Peyer's patch (tissue), 4 donors: ENCODE measurements at regions not wholly inside any gene's neighbourhood (a gene's known extent, or its start where the extent isn't known, plus 50 kb on each side); places are given as distances from the start of the nearest gene placed in this dataset.
"Not testable (repeated sequence)": the region's sequence is repeated elsewhere in the genome, so short reads cannot be mapped to it uniquely, and the experiment has no call there.

Experiments
- DNase-seq, 3 donors: peaks; one replicate each; pipeline ENCODE4 v3.0.0-alpha.2; 2017 to 2019
- H3K27ac ChIP-seq, 4 donors: fragments of 200-600 bp; sonication (generic); one replicate each; pipeline ENCODE4 v1.5.1; 2016 to 2019
- H3K27me3 ChIP-seq, 2 donors: fragments of 200-600 bp; sonication (generic); one replicate each; pipeline ENCODE4 v1.5.1; 2019
- H3K36me3 ChIP-seq, 3 donors: fragments of 200-600 bp; sonication (generic); one replicate each; pipeline ENCODE4 v1.5.1; 2016 to 2019
- H3K4me1 ChIP-seq, 4 donors: fragments of 200-600 bp; sonication (generic); one replicate each; pipeline ENCODE4 v1.5.1; 2016 to 2019
- H3K4me3 ChIP-seq, 4 donors: fragments of 200-600 bp; sonication (generic); 1 replicate in 3 of 4; 2 replicates in 1 of 4; pipeline ENCODE4 v1.5.1; 2016 to 2019; ENCODE audit warnings: mild to moderate bottlenecking in 1 of 4
- H3K9me3 ChIP-seq, 4 donors: fragments of 200-600 bp; sonication (generic); one replicate each; pipeline ENCODE4 v1.5.1; 2016 to 2019; ENCODE audit warnings: mild to moderate bottlenecking in 1 of 4
- POLR2A ChIP-seq, 2 donors: fragments of 450-650 bp; IDR thresholded peaks; one replicate each; pipeline ENCODE4 v1.5.1; 2017; ENCODE audit warnings: antibody characterized with exemption in 2 of 2, mild to moderate bottlenecking in 2 of 2, moderate library complexity in 2 of 2
- TF ChIP-seq, protein P1 (sequence below), 6 experiments: fragments of 450-650 bp in 4 of 6; fragments of 200-600 bp in 2 of 6; sonication (generic) in 1 of 6; IDR thresholded peaks; one replicate each; pipeline ENCODE4 v1.5.1; 2017 to 2019; ENCODE audit warnings: antibody characterized with exemption in 6 of 6, mild to moderate bottlenecking in 3 of 6, moderate library complexity in 1 of 6

DNA sequence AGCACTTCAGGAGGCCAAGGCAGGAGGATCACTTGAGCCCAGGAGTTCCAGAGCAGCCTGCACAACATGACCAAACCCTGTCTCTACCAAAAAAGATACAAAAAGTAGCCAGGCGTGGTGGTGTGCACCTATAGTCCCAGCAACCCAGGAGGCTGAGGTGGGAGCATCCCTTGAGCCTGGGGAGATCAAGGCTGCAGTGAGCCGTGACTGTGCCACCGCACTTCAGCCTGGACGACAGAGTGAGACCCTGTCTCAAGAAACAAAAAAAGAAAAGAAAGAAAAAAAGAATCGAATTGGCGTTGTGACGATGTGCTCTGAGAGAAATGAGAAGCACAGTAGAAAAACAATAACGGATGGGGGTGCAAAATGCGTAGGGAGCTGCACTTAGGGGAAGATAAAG is 101.4 kb downstream of the NDFIP1 start:
- no peak for DNase-seq
- Histone ChIP-seq H3K27ac (no peak overlapping the region), H3K27me3 (no peaks in the 10 kb centered on the region), H3K4me1 (no peaks in the 10 kb centered on the region), H3K4me3 (no peak overlapping the region), H3K9me3 (no peaks in the 10 kb centered on the region), H3K36me3 (no peaks in the 10 kb centered on the region)
- no peak for TF ChIP-seq POLR2A (IDR thresholded peaks at IDR 0.05)
- TF ChIP-seq, protein P1, sequence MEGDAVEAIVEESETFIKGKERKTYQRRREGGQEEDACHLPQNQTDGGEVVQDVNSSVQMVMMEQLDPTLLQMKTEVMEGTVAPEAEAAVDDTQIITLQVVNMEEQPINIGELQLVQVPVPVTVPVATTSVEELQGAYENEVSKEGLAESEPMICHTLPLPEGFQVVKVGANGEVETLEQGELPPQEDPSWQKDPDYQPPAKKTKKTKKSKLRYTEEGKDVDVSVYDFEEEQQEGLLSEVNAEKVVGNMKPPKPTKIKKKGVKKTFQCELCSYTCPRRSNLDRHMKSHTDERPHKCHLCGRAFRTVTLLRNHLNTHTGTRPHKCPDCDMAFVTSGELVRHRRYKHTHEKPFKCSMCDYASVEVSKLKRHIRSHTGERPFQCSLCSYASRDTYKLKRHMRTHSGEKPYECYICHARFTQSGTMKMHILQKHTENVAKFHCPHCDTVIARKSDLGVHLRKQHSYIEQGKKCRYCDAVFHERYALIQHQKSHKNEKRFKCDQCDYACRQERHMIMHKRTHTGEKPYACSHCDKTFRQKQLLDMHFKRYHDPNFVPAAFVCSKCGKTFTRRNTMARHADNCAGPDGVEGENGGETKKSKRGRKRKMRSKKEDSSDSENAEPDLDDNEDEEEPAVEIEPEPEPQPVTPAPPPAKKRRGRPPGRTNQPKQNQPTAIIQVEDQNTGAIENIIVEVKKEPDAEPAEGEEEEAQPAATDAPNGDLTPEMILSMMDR (IDR thresholded peaks at IDR 0.05), result no peak

DNA sequence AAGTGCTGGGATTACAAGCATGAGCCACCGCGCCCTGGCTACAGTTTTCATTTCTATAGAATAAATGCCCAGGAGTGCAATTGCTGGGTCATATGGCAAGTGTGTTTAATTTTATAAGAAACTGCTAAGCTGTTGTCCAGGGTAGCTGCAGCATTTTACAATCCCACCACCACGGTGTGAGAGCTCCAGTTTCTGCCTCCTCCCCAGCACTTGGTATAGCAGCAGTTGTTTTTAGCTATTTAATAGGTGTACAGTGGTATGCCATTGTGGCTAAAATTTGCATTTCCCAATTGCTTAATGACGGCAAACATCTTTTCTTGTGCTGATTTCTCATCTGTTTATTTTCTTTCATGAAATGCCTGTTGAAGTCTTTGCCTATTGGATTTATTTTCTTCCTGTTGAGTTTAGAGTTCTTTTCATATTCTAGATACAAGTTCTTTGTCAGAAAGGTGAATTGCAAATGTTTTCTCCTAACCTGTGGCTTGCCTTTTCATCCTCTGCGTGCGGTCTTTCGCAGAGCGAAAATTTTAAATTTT is 100.3 kb downstream of the NDFIP1 start:
- H3K36me3 ChIP-seq, result no peaks in the 10 kb centered on the region
- H3K27me3 ChIP-seq, result no peaks in the 10 kb centered on the region
- no peaks in the 10 kb centered on the region for H3K9me3 ChIP-seq
- no peak for TF ChIP-seq POLR2A (IDR thresholded peaks at IDR 0.05)
- H3K4me1 ChIP-seq, result no peaks in the 10 kb centered on the region
- no peak for DNase-seq
- H3K4me3 ChIP-seq, result no peak overlapping the region
- H3K27ac ChIP-seq, result no peak overlapping the region

DNA sequence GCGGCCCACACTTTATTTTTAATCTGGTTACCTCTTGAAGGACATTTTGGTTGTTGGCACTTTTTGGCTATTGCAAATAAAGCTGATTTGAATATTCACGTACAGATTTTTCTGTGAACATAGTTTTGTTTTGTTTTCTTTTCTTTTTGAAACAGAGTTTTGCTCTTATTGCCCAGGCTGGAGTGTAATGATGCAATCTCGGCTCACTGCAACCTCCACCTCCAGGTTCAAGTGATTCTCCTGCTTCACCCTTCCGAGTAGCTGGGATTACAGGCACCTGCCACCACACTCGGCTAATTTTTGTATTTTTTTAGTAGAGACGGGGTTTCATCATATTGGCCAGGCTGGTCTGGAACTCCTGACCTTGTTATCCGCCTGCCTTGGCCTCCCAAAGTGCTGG is 99.7 kb downstream of the NDFIP1 start:
- H3K27me3 ChIP-seq, H3K36me3 ChIP-seq, H3K9me3 ChIP-seq, H3K27ac ChIP-seq, H3K4me1 ChIP-seq, DNase-seq, H3K4me3 ChIP-seq: not testable (repeated sequence)

DNA sequence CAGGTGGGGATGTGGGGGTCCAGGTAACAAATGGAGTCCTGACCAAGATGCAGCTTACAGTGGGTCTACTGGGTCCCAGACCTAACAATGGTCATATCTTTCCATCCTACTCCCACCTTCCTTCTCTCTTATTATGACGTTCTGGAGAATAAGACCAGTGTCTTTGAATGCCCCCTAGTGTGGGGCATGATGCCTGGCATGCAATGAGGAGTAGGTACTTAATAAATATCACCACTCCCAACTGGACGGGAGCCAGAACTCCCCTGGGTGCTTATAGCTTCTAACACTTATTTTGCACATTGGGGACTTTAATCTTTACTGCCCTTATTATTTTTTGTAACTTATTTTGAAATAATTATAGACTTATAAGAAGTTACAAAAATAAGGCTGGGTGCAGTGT is 98.2 kb downstream of the NDFIP1 start:
- no peaks in the 10 kb centered on the region for H3K4me1 ChIP-seq
- H3K36me3 ChIP-seq, result no peaks in the 10 kb centered on the region
- H3K27me3 ChIP-seq, result no peaks in the 10 kb centered on the region
- no peaks in the 10 kb centered on the region for H3K9me3 ChIP-seq
- TF ChIP-seq, protein P1 (IDR thresholded peaks at IDR 0.05), result peak in 2 of 6 experiments; percentile 6 to 9
- TF ChIP-seq POLR2A (IDR thresholded peaks at IDR 0.05), result no peak
- no peak overlapping the region for H3K4me3 ChIP-seq
- no peak overlapping the region for H3K27ac ChIP-seq
- DNase-seq, result no peak

DNA sequence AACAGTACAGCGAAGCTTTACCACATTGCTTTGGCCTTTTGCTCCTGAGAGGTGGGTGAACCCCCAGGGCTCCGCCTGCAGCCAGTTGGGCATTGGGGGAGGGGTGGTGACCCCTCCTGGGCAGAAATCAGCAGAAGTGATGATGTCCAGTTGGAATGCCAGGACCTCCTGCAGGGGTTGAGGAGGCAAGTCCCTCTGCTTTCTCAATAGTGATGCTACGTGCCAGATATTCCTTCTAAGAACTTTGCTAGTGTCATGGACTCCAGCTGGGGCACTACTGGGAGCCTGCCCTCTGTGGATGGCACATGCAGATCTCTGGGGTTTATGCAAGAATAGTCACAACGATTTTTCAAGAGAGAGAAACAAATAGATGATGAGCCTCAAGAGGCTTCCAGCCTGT is 95.6 kb downstream of the NDFIP1 start:
- TF ChIP-seq POLR2A (IDR thresholded peaks at IDR 0.05), result no peak
- TF ChIP-seq, protein P1 (IDR thresholded peaks at IDR 0.05), result no peak
- Histone ChIP-seq H3K36me3 (no peaks in the 10 kb centered on the region), H3K4me3 (no peak overlapping the region), H3K4me1 (no peaks in the 10 kb centered on the region), H3K9me3 (no peaks in the 10 kb centered on the region), H3K27me3 (no peaks in the 10 kb centered on the region), H3K27ac (no peak overlapping the region)
- no peak for DNase-seq
